MCF 10A (cell line): ENCODE measurements at regions not wholly inside any gene's neighbourhood (a gene's known extent, or its start where the extent isn't known, plus 50 kb on each side); places are given as distances from the start of the nearest gene placed in this dataset.

Source experiments
- BruUV-seq: library from RNA; stranded (reverse); fragments of 400-500 nt; replicated peaks from 2 replicates; lab custom pipeline; 2021; lab: Mats Ljungman, UMichigan
- CTCF ChIA-PET: fragments of 300-600 bp; sonication (Branson Sonifier 250); formaldehyde crosslinking; extraction: SDS; loops from one replicate; lab custom pipeline; 2021; ENCODE audit warnings: antibody characterized with exemption, inconsistent platforms; lab: Yijun Ruan, JAX
- POLR2A ChIA-PET: fragments of 300-600, 350-650 bp; sonication (Branson Sonifier 250); formaldehyde crosslinking; extraction: SDS; loops from one replicate; lab custom pipeline; 2020; ENCODE audit warnings: antibody characterized with exemption, inconsistent platforms; lab: Yijun Ruan, JAX
- DNase-seq: peaks from one replicate; pipeline ENCODE4 v3.0.0-alpha.2; 2018; ENCODE audit not compliant: unreplicated experiment
- H3K27ac Mint-ChIP-seq: one replicate; pipeline ENCODE4 v1.8.0; 2022; ENCODE audit warnings: mild to moderate bottlenecking, low read depth, mixed read lengths; ENCODE audit not compliant: unreplicated experiment
- H3K27me3 Mint-ChIP-seq: one replicate; pipeline ENCODE4 v1.8.0; 2022; ENCODE audit warnings: mixed read lengths; ENCODE audit not compliant: insufficient read depth, unreplicated experiment
- H3K36me3 Mint-ChIP-seq: one replicate; pipeline ENCODE4 v1.8.0; 2022; ENCODE audit warnings: mild to moderate bottlenecking, moderate library complexity, mixed read lengths; ENCODE audit not compliant: insufficient read depth, unreplicated experiment
- H3K4me1 Mint-ChIP-seq: one replicate; pipeline ENCODE4 v1.8.0; 2022; ENCODE audit warnings: mixed read lengths; ENCODE audit not compliant: insufficient read depth, unreplicated experiment
- H3K4me3 Mint-ChIP-seq: one replicate; pipeline ENCODE4 v1.8.0; 2022; ENCODE audit warnings: mild to moderate bottlenecking, moderate library complexity, mixed read lengths; ENCODE audit not compliant: unreplicated experiment
- H3K9me3 Mint-ChIP-seq: one replicate; pipeline ENCODE4 v1.8.0; 2022; ENCODE audit warnings: mixed read lengths; ENCODE audit not compliant: unreplicated experiment
- intact Hi-C: fragments of 100-400 bp; cut with micrococcal nuclease; formaldehyde crosslinking; loops from 2 replicates; pipeline ENCODE4 v1.14.1; 2022
- TF ChIP-seq, protein P1 (sequence below): fragments of 200-600 bp; IDR thresholded peaks from one replicate; pipeline ENCODE4 v1.8.0; 2022; ENCODE audit warnings: antibody characterized with exemption, mild to moderate bottlenecking; ENCODE audit not compliant: unreplicated experiment

GRCh38 chr10:111865550-111865949, 318.0 kb downstream of the GPAM start:
- no peak overlapping the region for H3K4me3 Mint-ChIP-seq
- H3K27ac Mint-ChIP-seq = no peak overlapping the region
- no peaks in the 10 kb centered on the region for H3K9me3 Mint-ChIP-seq
- intact Hi-C loops = loop anchor here (10.0 kb wide), 1 partner anchor 449 kb away; no protein-coding TSS in a partner anchor
- POLR2A ChIA-PET = no interaction called here
- TF ChIP-seq, protein P1, sequence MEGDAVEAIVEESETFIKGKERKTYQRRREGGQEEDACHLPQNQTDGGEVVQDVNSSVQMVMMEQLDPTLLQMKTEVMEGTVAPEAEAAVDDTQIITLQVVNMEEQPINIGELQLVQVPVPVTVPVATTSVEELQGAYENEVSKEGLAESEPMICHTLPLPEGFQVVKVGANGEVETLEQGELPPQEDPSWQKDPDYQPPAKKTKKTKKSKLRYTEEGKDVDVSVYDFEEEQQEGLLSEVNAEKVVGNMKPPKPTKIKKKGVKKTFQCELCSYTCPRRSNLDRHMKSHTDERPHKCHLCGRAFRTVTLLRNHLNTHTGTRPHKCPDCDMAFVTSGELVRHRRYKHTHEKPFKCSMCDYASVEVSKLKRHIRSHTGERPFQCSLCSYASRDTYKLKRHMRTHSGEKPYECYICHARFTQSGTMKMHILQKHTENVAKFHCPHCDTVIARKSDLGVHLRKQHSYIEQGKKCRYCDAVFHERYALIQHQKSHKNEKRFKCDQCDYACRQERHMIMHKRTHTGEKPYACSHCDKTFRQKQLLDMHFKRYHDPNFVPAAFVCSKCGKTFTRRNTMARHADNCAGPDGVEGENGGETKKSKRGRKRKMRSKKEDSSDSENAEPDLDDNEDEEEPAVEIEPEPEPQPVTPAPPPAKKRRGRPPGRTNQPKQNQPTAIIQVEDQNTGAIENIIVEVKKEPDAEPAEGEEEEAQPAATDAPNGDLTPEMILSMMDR = no peak
- no peaks in the 10 kb centered on the region for H3K36me3 Mint-ChIP-seq
- no TSS peak for BruUV-seq
- no peaks in the 10 kb centered on the region for H3K27me3 Mint-ChIP-seq
- no peak for DNase-seq
- H3K4me1 Mint-ChIP-seq = no peaks in the 10 kb centered on the region
- CTCF ChIA-PET = interaction anchor here (0.6 kb wide), 1 partner anchor 273 kb away, joined by 3 read pairs; no protein-coding TSS in a partner anchor

DNA sequence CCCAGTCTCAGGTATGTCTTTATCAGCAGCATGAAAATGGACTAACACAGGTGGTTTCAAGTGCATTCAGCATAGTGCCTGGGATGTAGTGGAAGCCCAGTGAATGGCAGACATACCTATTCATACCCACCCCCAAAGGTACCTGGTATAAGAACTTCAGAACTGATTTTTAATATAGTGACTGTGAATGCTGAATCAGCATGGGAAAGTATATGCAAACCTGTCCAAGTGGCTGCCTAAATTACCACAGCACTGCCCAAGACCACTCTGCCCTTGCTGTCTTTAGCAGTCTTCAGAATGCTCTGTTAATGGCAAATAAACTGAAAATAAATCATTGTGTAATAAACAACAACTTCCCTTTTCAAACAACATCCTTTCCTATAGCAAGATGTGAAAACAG, 312.1 kb downstream of the GPAM start:
- H3K4me3 Mint-ChIP-seq = no peak overlapping the region
- TF ChIP-seq, protein P1 = no peak
- no TSS peak for BruUV-seq
- H3K36me3 Mint-ChIP-seq = no peaks in the 10 kb centered on the region
- DNase-seq = no peak
- intact Hi-C loops = no loop called here
- no peaks in the 10 kb centered on the region for H3K9me3 Mint-ChIP-seq
- peaks cover 20% of the 10 kb centered on the region for H3K4me1 Mint-ChIP-seq
- no peaks in the 10 kb centered on the region for H3K27me3 Mint-ChIP-seq
- POLR2A ChIA-PET = no interaction called here
- CTCF ChIA-PET = no interaction called here
- H3K27ac Mint-ChIP-seq = no peak overlapping the region

- no peak overlapping the region for H3K27ac Mint-ChIP-seq
- H3K27me3 Mint-ChIP-seq = peaks cover 1% of the 10 kb centered on the region
- H3K4me1 Mint-ChIP-seq = peaks cover 20% of the 10 kb centered on the region
- H3K36me3 Mint-ChIP-seq = no peaks in the 10 kb centered on the region
- TF ChIP-seq, protein P1 = no peak
- intact Hi-C loops = no loop called here
- H3K4me3 Mint-ChIP-seq = peak overlapping the region; percentile 57
- H3K9me3 Mint-ChIP-seq = no peaks in the 10 kb centered on the region
- CTCF ChIA-PET = no interaction called here
- peak; percentile 69 for DNase-seq
- POLR2A ChIA-PET = interaction anchor here (0.6 to 1.4 kb wide), 2 partner anchors 11 to 22 kb away, joined by 3 read pairs; no protein-coding TSS in a partner anchor
- no TSS peak for BruUV-seq
These were observed 311.0 kb downstream of the GPAM start for GRCh38 chr10:111872591-111872990.

DNA sequence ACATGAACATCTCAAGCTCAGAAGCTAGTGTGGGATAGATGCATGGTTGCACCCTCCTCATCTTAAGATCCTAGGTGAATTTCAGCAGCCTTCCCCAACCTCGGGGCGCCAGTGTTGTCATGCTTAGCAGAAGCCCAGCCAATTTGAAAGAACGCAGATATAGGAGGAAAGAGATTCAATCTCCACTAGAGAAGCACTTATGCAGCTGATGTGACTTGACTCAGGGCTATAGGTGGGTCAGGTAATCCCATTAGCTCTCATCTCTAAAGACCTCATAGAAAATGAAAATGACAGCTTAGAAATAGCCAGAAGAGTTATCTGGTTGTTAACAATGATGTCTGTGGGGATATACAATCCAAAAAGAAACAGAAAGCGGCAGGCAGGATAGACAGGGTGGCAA, 310.5 kb downstream of the GPAM start:
- peaks cover 6% of the 10 kb centered on the region for H3K27me3 Mint-ChIP-seq
- H3K4me3 Mint-ChIP-seq = peak overlapping the region; percentile 57
- DNase-seq = no peak
- intact Hi-C loops = no loop called here
- POLR2A ChIA-PET = interaction anchor here (0.6 to 1.4 kb wide), 2 partner anchors 11 to 22 kb away, joined by 3 read pairs; no protein-coding TSS in a partner anchor
- H3K27ac Mint-ChIP-seq = no peak overlapping the region
- no peaks in the 10 kb centered on the region for H3K36me3 Mint-ChIP-seq
- TF ChIP-seq, protein P1 = no peak
- BruUV-seq = no TSS peak
- H3K4me1 Mint-ChIP-seq = peaks cover 20% of the 10 kb centered on the region
- H3K9me3 Mint-ChIP-seq = peaks cover 4% of the 10 kb centered on the region
- CTCF ChIA-PET = interaction anchor here (1.0 to 1.1 kb wide), 2 partner anchors 116 to 264 kb away, joined by 3 to 5 read pairs; no protein-coding TSS in a partner anchor
